H1 (cell line): ENCODE measurements at regions not wholly inside any gene's neighbourhood (a gene's known extent, or its start where the extent isn't known, plus 50 kb on each side); places are given as distances from the start of the nearest gene placed in this dataset.

ENCODE experiments used
- CTCF ChIA-PET: fragments of 300-600 bp; sonication (Branson Sonifier 250); formaldehyde crosslinking; loops from one replicate; lab custom pipeline; 2021; ENCODE audit not compliant: partially characterized antibody; lab: Charles Lee
- POLR2A ChIA-PET: fragments of 300-600 bp; sonication (Branson Sonifier 250); formaldehyde crosslinking; loops from one replicate; lab custom pipeline; 2021; ENCODE audit warnings: inconsistent platforms; ENCODE audit not compliant: partially characterized antibody; lab: Charles Lee
- DNase-seq, 2 experiments: peaks; one replicate each; pipeline versions ENCODE4 v3.0.0 to v3.0.0-alpha.2; 2010 to 2022; ENCODE audit warnings: low spot score in 2 of 2, low read depth in 1 of 2, mixed read lengths in 1 of 2
- FAIRE-seq: peaks from 2 replicates; lab custom pipeline; 2011; peaks lifted over from hg19 to GRCh38; lab: Jason Lieb, UNC
- H2AFZ ChIP-seq: 2 replicates; pipeline ENCODE4 v1.8.1; 2012; ENCODE audit warnings: low read length, inconsistent platforms
- H2AK5ac ChIP-seq: 2 replicates; pipeline ENCODE4 v1.6.1; 2013; ENCODE audit warnings: low read depth, low read length
- H2BK120ac ChIP-seq: replicated peaks from 2 replicates; pipeline ENCODE3; 2013; ENCODE audit warnings: low read depth, low read length, inconsistent platforms
- H2BK12ac ChIP-seq: 2 replicates; pipeline ENCODE4 v1.6.1; 2013; ENCODE audit warnings: low read depth, low read length
- H2BK15ac ChIP-seq: 2 replicates; pipeline ENCODE4 v1.6.1; 2013; ENCODE audit warnings: low read length
- H2BK20ac ChIP-seq: 2 replicates; pipeline ENCODE4 v1.6.1; 2013; ENCODE audit warnings: low read length
- H2BK5ac ChIP-seq: 2 replicates; pipeline ENCODE4 v1.6.1; 2013; ENCODE audit warnings: low read depth, low read length
- H3K14ac ChIP-seq: 2 replicates; pipeline ENCODE4 v1.6.1; 2013; ENCODE audit warnings: inconsistent platforms; ENCODE audit not compliant: insufficient read length
- H3K18ac ChIP-seq: 2 replicates; pipeline ENCODE4 v1.6.1; 2013; ENCODE audit warnings: low read length; ENCODE audit errors: extremely low read depth
- H3K23ac ChIP-seq: 2 replicates; pipeline ENCODE4 v1.6.1; 2013; ENCODE audit warnings: inconsistent platforms; ENCODE audit not compliant: insufficient read length
- H3K23me2 ChIP-seq: 2 replicates; pipeline ENCODE4 v1.6.1; 2013; ENCODE audit warnings: low read depth, low read length
- H3K27ac ChIP-seq: 2 replicates; pipeline ENCODE4 v1.6.1; 2011; ENCODE audit warnings: low read depth, low read length, inconsistent platforms
- H3K27me3 ChIP-seq, 4 experiments: replicated peaks in 1 of 4; 1 replicate in 1 of 4; 2 replicates in 3 of 4; pipeline versions ENCODE4 v1.6.1 to v1.8.1; 2011 to 2013; ENCODE audit warnings: low read length in 3 of 4, mild to moderate bottlenecking in 3 of 4, inconsistent platforms in 2 of 4, mixed read lengths in 2 of 4, moderate library complexity in 1 of 4; ENCODE audit not compliant: control insufficient read depth in 3 of 4, insufficient read depth in 3 of 4; ENCODE audit errors: extremely low read depth in 1 of 4
- H3K36me3 ChIP-seq, 4 experiments: 2 replicates each; pipeline versions ENCODE4 v1.6.1 to v1.8.1; 2011 to 2013; ENCODE audit warnings: mild to moderate bottlenecking in 4 of 4, low read length in 3 of 4, moderate library complexity in 2 of 4, control low read depth in 1 of 4, inconsistent platforms in 1 of 4; ENCODE audit not compliant: insufficient read depth in 4 of 4, control insufficient read depth in 2 of 4
- H3K4ac ChIP-seq: replicated peaks from 2 replicates; pipeline ENCODE3; 2013; ENCODE audit warnings: low read length, low read depth, mixed read lengths, inconsistent platforms; ENCODE audit not compliant: insufficient read length
- H3K4me1 ChIP-seq, 4 experiments: replicated peaks in 1 of 4; 1 replicate in 1 of 4; 2 replicates in 3 of 4; pipeline versions ENCODE4 v1.6.1 to v1.8.1; 2011 to 2013; ENCODE audit warnings: low read length in 3 of 4, inconsistent platforms in 2 of 4, mixed read lengths in 1 of 4; ENCODE audit not compliant: insufficient read depth in 4 of 4, control insufficient read depth in 3 of 4
- H3K4me2 ChIP-seq, 2 experiments: 2 replicates each; pipeline versions ENCODE4 v1.6.1 to v1.8.1; 2011 to 2013; ENCODE audit warnings: low read depth in 2 of 2, low read length in 2 of 2, control low read depth in 1 of 2, inconsistent platforms in 1 of 2, mild to moderate bottlenecking in 1 of 2; ENCODE audit not compliant: insufficient read depth in 1 of 2
- H3K4me3 ChIP-seq, 4 experiments: fragments of 200-600, 300-600 bp in 1 of 4; sonication (generic), shearing (Covaris generic), sonication (Bioruptor Twin) in 1 of 4; 2 replicates each; pipeline versions ENCODE4 v1.5.1 to v1.8.1; 2011 to 2016; ENCODE audit warnings: low read length in 4 of 4, low read depth in 3 of 4, control low read depth in 2 of 4, inconsistent platforms in 2 of 4, mild to moderate bottlenecking in 2 of 4, mixed read lengths in 1 of 4, moderate library complexity in 1 of 4; ENCODE audit not compliant: insufficient read depth in 2 of 4; ENCODE audit errors: extremely low read depth in 1 of 4
- H3K56ac ChIP-seq: replicated peaks from 2 replicates; pipeline ENCODE3; 2013; ENCODE audit warnings: low read depth, mild to moderate bottlenecking, mixed read lengths, low read length, inconsistent platforms; ENCODE audit not compliant: insufficient read length
- H3K79me1 ChIP-seq: 2 replicates; pipeline ENCODE4 v1.6.1; 2013; ENCODE audit warnings: low read depth, low read length, control low read depth
- H3K79me2 ChIP-seq, 2 experiments: 2 replicates each; pipeline versions ENCODE4 v1.6.1 to v1.8.1; 2012 to 2013; ENCODE audit warnings: low read length in 2 of 2, mild to moderate bottlenecking in 2 of 2, inconsistent platforms in 1 of 2; ENCODE audit not compliant: insufficient read depth in 2 of 2, control insufficient read depth in 1 of 2
- H3K9ac ChIP-seq, 4 experiments: replicated peaks in 1 of 4; 1 replicate in 1 of 4; 2 replicates in 3 of 4; pipeline versions ENCODE4 v1.6.1 to v1.8.1; 2011 to 2013; ENCODE audit warnings: low read depth in 3 of 4, low read length in 3 of 4, control low read depth in 2 of 4, mild to moderate bottlenecking in 2 of 4, moderate library complexity in 2 of 4, inconsistent platforms in 1 of 4; ENCODE audit errors: extremely low read depth in 1 of 4
- H3K9me3 ChIP-seq, 2 experiments: 2 replicates each; pipeline versions ENCODE4 v1.6.1 to v1.8.1; 2012 to 2013; ENCODE audit warnings: mild to moderate bottlenecking in 2 of 2, moderate library complexity in 2 of 2, control low read depth in 1 of 2, inconsistent platforms in 1 of 2, low read depth in 1 of 2, low read length in 1 of 2, mixed read lengths in 1 of 2; ENCODE audit not compliant: insufficient read depth in 2 of 2
- H4K20me1 ChIP-seq, 2 experiments: replicated peaks in 1 of 2; 2 replicates each; pipeline versions ENCODE3 to v1.8.1; 2011 to 2013; ENCODE audit warnings: inconsistent platforms in 2 of 2, low read length in 2 of 2, mild to moderate bottlenecking in 1 of 2; ENCODE audit not compliant: insufficient read depth in 2 of 2, control insufficient read depth in 1 of 2
- H4K5ac ChIP-seq: 2 replicates; pipeline ENCODE4 v1.6.1; 2013; ENCODE audit warnings: low read length, low read depth, mixed read lengths, inconsistent platforms; ENCODE audit not compliant: insufficient read length
- H4K8ac ChIP-seq: 2 replicates; pipeline ENCODE4 v1.8.0; 2013; ENCODE audit warnings: mild to moderate bottlenecking, moderate library complexity, low read length, inconsistent platforms; ENCODE audit not compliant: insufficient read depth; ENCODE audit errors: extremely low read depth
- H4K91ac ChIP-seq: replicated peaks from 2 replicates; pipeline ENCODE3; 2013; ENCODE audit warnings: low read length, mixed read lengths, inconsistent platforms; ENCODE audit not compliant: insufficient read length
- BACH1 ChIP-seq: IDR thresholded peaks from 2 replicates; pipeline ENCODE4 v1.6.1; 2012; ENCODE audit warnings: low read length, improper control_type of control experiment
- EP300 ChIP-seq, 2 experiments: IDR thresholded peaks; 1 replicate in 1 of 2; 2 replicates in 1 of 2; pipeline ENCODE4 v1.6.1; 2011 to 2012; ENCODE audit warnings: low read depth in 2 of 2, low read length in 2 of 2, mild to moderate bottlenecking in 2 of 2, borderline replicate concordance in 1 of 2, inconsistent platforms in 1 of 2, moderate library complexity in 1 of 2
- WGBS, 2 experiments: shearing (Covaris generic) in 1 of 2; methylation state at CpG; one replicate each; pipeline versions ENCODE4 v1.1.6 to v1.1.7; 2013 to 2015; ENCODE audit warnings: low lambda C conversion rate in 2 of 2, mixed read lengths in 2 of 2, inconsistent platforms in 1 of 2, low coverage in 1 of 2, missing lambda C conversion rate in 1 of 2; ENCODE audit not compliant: insufficient replicate concordance in 2 of 2, insufficient coverage in 1 of 2, insufficient read length in 1 of 2; ENCODE audit errors: extremely low coverage in 1 of 2, missing lambda C conversion rate in 1 of 2; 5-methylcytosine and 5-hydroxymethylcytosine counted together

- Histone ChIP-seq H3K27ac (no peak overlapping the region), H3K4me1 (no peaks in the 10 kb centered on the region), H2BK20ac (no peak overlapping the region), H3K79me1 (no peaks in the 10 kb centered on the region), H2BK120ac (no peak overlapping the region), H3K79me2 (no peaks in the 10 kb centered on the region), H2BK12ac (no peak overlapping the region), H2AK5ac (no peak overlapping the region), H4K91ac (no peak overlapping the region), H3K4me3 (no peak overlapping the region), H3K36me3 (no peaks in the 10 kb centered on the region), H3K18ac (no peak overlapping the region), H3K4ac (no peak overlapping the region), H3K27me3 (no peaks in the 10 kb centered on the region), H4K8ac (no peak overlapping the region), H3K56ac (no peak overlapping the region), H3K14ac (no peak overlapping the region), H2BK5ac (no peak overlapping the region), H3K9me3 (no peaks in the 10 kb centered on the region), H2AFZ (no peak overlapping the region), H3K23ac (no peak overlapping the region), H4K5ac (no peak overlapping the region), H3K23me2 (no peaks in the 10 kb centered on the region), H3K9ac (no peak overlapping the region), H4K20me1 (no peaks in the 10 kb centered on the region), H2BK15ac (no peak overlapping the region), H3K4me2 (no peak overlapping the region)
- TF ChIP-seq BACH1, result 0 out of 2 replicates have a peak, but pooled peaks have one; percentile 23
- TF ChIP-seq EP300 (IDR thresholded peaks at IDR 0.05; ENCODE audit: borderline replicate concordance in 1 of 2, low read depth in 2 of 2, low read length in 2 of 2), result no peak
- DNase-seq, result no peak
- no peak for FAIRE-seq
- CTCF ChIA-PET, result interaction anchor here (1.8 kb wide), 1 partner anchor 12 kb away, joined by 5 read pairs; no protein-coding TSS in a partner anchor
- WGBS, 2 experiments, result 97% methylated on average over 1 of the region's 1 CpG; no CpG with 5 or more reads in 1 of the 2 experiments
- POLR2A ChIA-PET, result no interaction called here
Observed at GRCh38 chr14:83372271-83372670, 1838.6 kb upstream of the SEL1L start.
